Stomach smooth muscle (tissue), 2 donors: ENCODE measurements at regions not wholly inside any gene's neighbourhood (a gene's known extent, or its start where the extent isn't known, plus 50 kb on each side); places are given as distances from the start of the nearest gene placed in this dataset.

Experiments
- H3K27ac ChIP-seq: one replicate; pipeline ENCODE4 v1.7.0; 2013; ENCODE audit warnings: mild to moderate bottlenecking, low read length, inconsistent platforms
- H3K27me3 ChIP-seq, 2 donors: one replicate each; pipeline ENCODE4 v1.7.0; 2013; ENCODE audit warnings: low read length in 2 of 2; ENCODE audit not compliant: insufficient read depth in 2 of 2, control insufficient read depth in 1 of 2
- H3K36me3 ChIP-seq, 2 donors: one replicate each; pipeline ENCODE4 v1.7.0; 2013; ENCODE audit warnings: low read length in 2 of 2; ENCODE audit not compliant: control insufficient read depth in 2 of 2, insufficient read depth in 2 of 2
- H3K4me1 ChIP-seq: one replicate; pipeline ENCODE4 v1.7.0; 2013; ENCODE audit warnings: low read length; ENCODE audit not compliant: control insufficient read depth, insufficient read depth
- H3K4me3 ChIP-seq, 2 donors: one replicate each; pipeline ENCODE4 v1.7.0; 2013; ENCODE audit warnings: low read length in 2 of 2
- H3K9ac ChIP-seq, 2 donors: one replicate each; pipeline ENCODE4 v1.7.0; 2013; ENCODE audit warnings: low read length in 2 of 2, mild to moderate bottlenecking in 1 of 2
- H3K9me3 ChIP-seq, 2 donors: one replicate each; pipeline ENCODE4 v1.7.0; 2013; ENCODE audit warnings: low read length in 2 of 2; ENCODE audit not compliant: control insufficient read depth in 2 of 2
- donor health status: healthy.
- donor health status: Pancreatic carcinoma.

GRCh38 chr18:64893349-64893748, 744.5 kb upstream of the LINC00305 start:
- Histone ChIP-seq H3K36me3 (no peaks in the 10 kb centered on the region), H3K27ac (no peak overlapping the region), H3K9ac (no peak overlapping the region), H3K4me3 (no peak overlapping the region), H3K4me1 (no peaks in the 10 kb centered on the region), H3K9me3 (no peaks in the 10 kb centered on the region), H3K27me3 (no peaks in the 10 kb centered on the region)

GRCh38 chr18:64888956-64889355, 740.1 kb upstream of the LINC00305 start:
- Histone ChIP-seq H3K4me1 (no peaks in the 10 kb centered on the region), H3K9ac (no peak overlapping the region), H3K9me3 (no peaks in the 10 kb centered on the region), H3K4me3 (no peak overlapping the region), H3K36me3 (no peaks in the 10 kb centered on the region), H3K27me3 (no peaks in the 10 kb centered on the region), H3K27ac (no peak overlapping the region)

- Histone ChIP-seq H3K27me3 (no peaks in the 10 kb centered on the region), H3K4me1 (no peaks in the 10 kb centered on the region), H3K36me3 (no peaks in the 10 kb centered on the region), H3K9me3 (no peaks in the 10 kb centered on the region), H3K27ac (no peak overlapping the region), H3K4me3 (no peak overlapping the region), H3K9ac (no peak overlapping the region)
Measured at GRCh38 chr18:64886995-64887394, 738.1 kb upstream of the LINC00305 start.

GRCh38 chr18:64882896-64883295, 734.0 kb upstream of the LINC00305 start:
- no peaks in the 10 kb centered on the region for H3K4me1 ChIP-seq
- H3K27me3 ChIP-seq, result no peaks in the 10 kb centered on the region
- H3K36me3 ChIP-seq, result no peaks in the 10 kb centered on the region
- no peak overlapping the region for H3K9ac ChIP-seq
- H3K9me3 ChIP-seq, result no peaks in the 10 kb centered on the region
- no peak overlapping the region for H3K27ac ChIP-seq
- no peak overlapping the region for H3K4me3 ChIP-seq

- Histone ChIP-seq H3K4me1 (no peaks in the 10 kb centered on the region), H3K9me3 (no peaks in the 10 kb centered on the region), H3K27ac (no peak overlapping the region), H3K27me3 (no peaks in the 10 kb centered on the region), H3K36me3 (no peaks in the 10 kb centered on the region), H3K4me3 (no peak overlapping the region), H3K9ac (no peak overlapping the region)
Measured at GRCh38 chr18:64876833-64877232, 727.9 kb upstream of the LINC00305 start.

- no peak overlapping the region for H3K9ac ChIP-seq
- H3K36me3 ChIP-seq, result no peaks in the 10 kb centered on the region
- H3K27ac ChIP-seq, result no peak overlapping the region
- no peaks in the 10 kb centered on the region for H3K9me3 ChIP-seq
- no peak overlapping the region for H3K4me3 ChIP-seq
- H3K27me3 ChIP-seq, result no peaks in the 10 kb centered on the region
- no peaks in the 10 kb centered on the region for H3K4me1 ChIP-seq
Measured at GRCh38 chr18:64872710-64873458, 724.0 kb upstream of the LINC00305 start.

- Histone ChIP-seq H3K36me3 (no peaks in the 10 kb centered on the region), H3K9me3 (no peaks in the 10 kb centered on the region), H3K4me3 (no peak overlapping the region), H3K4me1 (no peaks in the 10 kb centered on the region), H3K27me3 (no peaks in the 10 kb centered on the region), H3K27ac (no peak overlapping the region), H3K9ac (no peak overlapping the region)
Measured at GRCh38 chr18:64854112-64854511, 705.2 kb upstream of the LINC00305 start.

- Histone ChIP-seq H3K9me3 (no peaks in the 10 kb centered on the region), H3K36me3 (no peaks in the 10 kb centered on the region), H3K27ac (no peak overlapping the region), H3K4me3 (no peak overlapping the region), H3K4me1 (no peaks in the 10 kb centered on the region), H3K27me3 (no peaks in the 10 kb centered on the region), H3K9ac (no peak overlapping the region)
Measured at GRCh38 chr18:64852281-64852680, 703.4 kb upstream of the LINC00305 start.

- H3K4me1 ChIP-seq, result no peaks in the 10 kb centered on the region
- no peaks in the 10 kb centered on the region for H3K9me3 ChIP-seq
- H3K27me3 ChIP-seq, result no peaks in the 10 kb centered on the region
- H3K4me3 ChIP-seq, result no peak overlapping the region
- no peaks in the 10 kb centered on the region for H3K36me3 ChIP-seq
- H3K9ac ChIP-seq, result no peak overlapping the region
- H3K27ac ChIP-seq, result no peak overlapping the region
Measured at GRCh38 chr18:64851726-64852125, 702.8 kb upstream of the LINC00305 start.

GRCh38 chr18:64850791-64851190, 701.9 kb upstream of the LINC00305 start:
- H3K27ac ChIP-seq, result no peak overlapping the region

GRCh38 chr18:64840911-64841701, 692.2 kb upstream of the LINC00305 start:
- no peak overlapping the region for H3K9ac ChIP-seq
- H3K27ac ChIP-seq, result no peak overlapping the region
- no peaks in the 10 kb centered on the region for H3K4me1 ChIP-seq
- H3K36me3 ChIP-seq, result no peaks in the 10 kb centered on the region
- no peaks in the 10 kb centered on the region for H3K9me3 ChIP-seq
- no peak overlapping the region for H3K4me3 ChIP-seq
- no peaks in the 10 kb centered on the region for H3K27me3 ChIP-seq

More at GRCh38 chr18:64850791-64851190, 701.9 kb upstream of the LINC00305 start:
- no peaks in the 10 kb centered on the region for H3K9me3 ChIP-seq
- no peak overlapping the region for H3K9ac ChIP-seq
- H3K36me3 ChIP-seq, result no peaks in the 10 kb centered on the region
- H3K4me1 ChIP-seq, result no peaks in the 10 kb centered on the region
- H3K27me3 ChIP-seq, result no peaks in the 10 kb centered on the region
- no peak overlapping the region for H3K4me3 ChIP-seq
